K562 (cell line): ENCODE measurements at regions not wholly inside any gene's neighbourhood (a gene's known extent, or its start where the extent isn't known, plus 50 kb on each side); places are given as distances from the start of the nearest gene placed in this dataset.

ENCODE experiments used
- ATAC-seq: fragments of 200-7000 bp; cut with Tn5 transposase; 3 replicates; pipeline ENCODE4 v1.9.1; 2020; ENCODE audit warnings: moderate library complexity
- BruUV-seq: library from RNA; stranded (reverse); fragments of 400-500 nt; replicated peaks from 2 replicates; lab custom pipeline; 2021; lab: Mats Ljungman, UMichigan
- CTCF ChIA-PET: fragments of 300-600 bp; formaldehyde crosslinking; extraction: SDS; loops from one replicate; lab custom pipeline; 2021; ENCODE audit warnings: low intra/inter-chr PET ratio; lab: Yijun Ruan, JAX
- POLR2A ChIA-PET: fragments of 300-600, 350-650 bp; sonication (Branson Sonifier 250); formaldehyde crosslinking; extraction: SDS; loops from one replicate; lab custom pipeline; 2021; ENCODE audit warnings: antibody characterized with exemption, inconsistent platforms; lab: Yijun Ruan, JAX
- DNase-seq, 4 experiments: peaks; one replicate each; pipeline versions ENCODE4 v3.0.0 to v3.0.0-alpha.2; 2011 to 2018; ENCODE audit warnings: low spot score in 3 of 4, mixed read lengths in 3 of 4; ENCODE audit errors: extremely low read depth in 1 of 4
- FAIRE-seq: peaks from 2 replicates; lab custom pipeline; 2011; peaks lifted over from hg19 to GRCh38; lab: Jason Lieb, UNC
- H2AFZ ChIP-seq: 2 replicates; pipeline ENCODE4 v1.6.0; 2011; ENCODE audit warnings: low read depth, low read length, control low read depth, inconsistent platforms
- H3K27ac ChIP-seq: fragments of 200-600 bp; 3 replicates; pipeline ENCODE4 v1.8.0; 2011; ENCODE audit warnings: low read depth, mild to moderate bottlenecking, control low read depth, inconsistent platforms, low read length, moderate library complexity, mixed read lengths; ENCODE audit errors: extremely low read depth
- H3K27me3 ChIP-seq, 2 experiments: fragments of 300-600 bp in 1 of 2; 2 replicates in 1 of 2; 3 replicates in 1 of 2; pipeline versions ENCODE4 v1.6.0 to v1.8.0; 2011; ENCODE audit warnings: inconsistent platforms in 2 of 2, low read length in 2 of 2, mild to moderate bottlenecking in 1 of 2, mixed read lengths in 1 of 2, moderate library complexity in 1 of 2; ENCODE audit not compliant: control insufficient read depth in 2 of 2, insufficient read depth in 2 of 2
- H3K36me3 ChIP-seq: fragments of 300-600 bp; 3 replicates; pipeline ENCODE4 v1.8.0; 2011; ENCODE audit warnings: mild to moderate bottlenecking, low read length, inconsistent platforms; ENCODE audit not compliant: control insufficient read depth, insufficient read depth
- H3K4me1 ChIP-seq, 2 experiments: fragments of 200-600 bp in 1 of 2; replicated peaks in 1 of 2; 2 replicates in 1 of 2; 3 replicates in 1 of 2; pipeline versions ENCODE4 v1.5.1 to v1.8.0; 2011; ENCODE audit warnings: inconsistent platforms in 2 of 2, low read length in 2 of 2, mild to moderate bottlenecking in 1 of 2, mixed read lengths in 1 of 2, moderate library complexity in 1 of 2; ENCODE audit not compliant: control insufficient read depth in 2 of 2, insufficient read depth in 2 of 2
- H3K4me2 ChIP-seq: 2 replicates; pipeline ENCODE4 v1.6.1; 2011; ENCODE audit warnings: low read length, control low read depth, inconsistent platforms, mixed read lengths; ENCODE audit not compliant: insufficient read depth
- H3K4me3 ChIP-seq: fragments of 200-600 bp; sonication (generic), shearing (Covaris generic); 2 replicates; pipeline ENCODE4 v1.5.1; 2016; ENCODE audit warnings: control low read depth, inconsistent platforms
- H3K79me2 ChIP-seq: fragments of 200-600 bp; 3 replicates; pipeline ENCODE4 v1.8.0; 2011; ENCODE audit warnings: low read length, inconsistent platforms; ENCODE audit not compliant: control insufficient read depth, insufficient read depth
- H3K9ac ChIP-seq, 2 experiments: 2 replicates each; pipeline versions ENCODE4 v1.6.0 to v1.6.1; 2011; ENCODE audit warnings: low read depth in 2 of 2, low read length in 2 of 2, control low read depth in 1 of 2, inconsistent platforms in 1 of 2, mild to moderate bottlenecking in 1 of 2, mixed read lengths in 1 of 2; ENCODE audit not compliant: insufficient read depth in 1 of 2
- H3K9me1 ChIP-seq: one replicate; pipeline ENCODE4 v1.6.0; 2011; ENCODE audit warnings: inconsistent platforms, mild to moderate bottlenecking, low read length, moderate library complexity; ENCODE audit not compliant: control insufficient read depth, insufficient read depth
- H3K9me3 ChIP-seq: replicated peaks from 2 replicates; pipeline ENCODE4 v1.5.1; 2011; ENCODE audit warnings: low read depth, low read length, inconsistent platforms; ENCODE audit not compliant: control insufficient read depth, insufficient read depth
- H4K20me1 ChIP-seq: replicated peaks from 2 replicates; pipeline ENCODE4 v1.6.1; 2011; ENCODE audit warnings: low read length, inconsistent platforms, mixed read lengths; ENCODE audit not compliant: control insufficient read depth, insufficient read depth
- BRD4 ChIP-seq: fragments of 200-600 bp; sonication (generic); IDR thresholded peaks from 2 replicates; pipeline ENCODE4 v1.6.1; 2017; ENCODE audit warnings: inconsistent platforms
- FOXP1 ChIP-seq: sonication (generic); formaldehyde crosslinking; IDR thresholded peaks from 2 replicates; pipeline ENCODE4 v1.8.0; 2022; ENCODE audit warnings: mild to moderate bottlenecking, missing genetic modification reagents
- HDAC1 ChIP-seq, 2 experiments: fragments of 450-650 bp; IDR thresholded peaks; 2 replicates each; pipeline ENCODE4 v1.6.1; 2016 to 2017; ENCODE audit warnings: inconsistent platforms in 1 of 2, mild to moderate bottlenecking in 1 of 2, moderate library complexity in 1 of 2
- YY1 ChIP-seq, 3 experiments: IDR thresholded peaks; 2 replicates each; pipeline ENCODE4 v1.6.1; 2011; ENCODE audit warnings: low read length in 2 of 3, mild to moderate bottlenecking in 2 of 3, moderate library complexity in 2 of 3, borderline replicate concordance in 1 of 3, control low read depth in 1 of 3, low read depth in 1 of 3; ENCODE audit not compliant: insufficient read depth in 3 of 3, insufficient replicate concordance in 2 of 3, control insufficient read depth in 1 of 3, insufficient read length in 1 of 3; ENCODE audit errors: extremely low read depth in 1 of 3
- ZNF165 ChIP-seq: fragments of 250-450 bp; sonication (Bioruptor Pico); IDR thresholded peaks from 2 replicates; pipeline ENCODE4 v1.4.0; 2020; ENCODE audit warnings: borderline replicate concordance
- ZNF217 ChIP-seq: sonication (generic); formaldehyde crosslinking; IDR thresholded peaks from 2 replicates; pipeline ENCODE4 v1.8.0; 2022; ENCODE audit warnings: mild to moderate bottlenecking, missing genetic modification reagents
- ZNF274 ChIP-seq: IDR thresholded peaks from 2 replicates; pipeline ENCODE4 v1.6.1; 2011; ENCODE audit warnings: low read depth, mild to moderate bottlenecking, low read length, moderate library complexity, borderline replicate concordance
- WGBS: fragments of 100-300 bp; shearing (Covaris generic); methylation state at CpG from one replicate; pipeline ENCODE4 v1.1.6; 2016; ENCODE audit warnings: low coverage, mixed read lengths; ENCODE audit not compliant: insufficient coverage; ENCODE audit errors: missing lambda C conversion rate; 5-methylcytosine and 5-hydroxymethylcytosine counted together
- in situ Hi-C: fragments of 300-500 bp; cut with MboI; formaldehyde crosslinking; loops from 4 replicates; pipeline ENCODE4 v1.15.0; 2018; ENCODE audit warnings: inconsistent platforms, mixed read lengths
- intact Hi-C: fragments of 100-400 bp; cut with micrococcal nuclease; formaldehyde crosslinking; loops from 2 replicates; pipeline ENCODE4 v1.14.2; 2022

DNA sequence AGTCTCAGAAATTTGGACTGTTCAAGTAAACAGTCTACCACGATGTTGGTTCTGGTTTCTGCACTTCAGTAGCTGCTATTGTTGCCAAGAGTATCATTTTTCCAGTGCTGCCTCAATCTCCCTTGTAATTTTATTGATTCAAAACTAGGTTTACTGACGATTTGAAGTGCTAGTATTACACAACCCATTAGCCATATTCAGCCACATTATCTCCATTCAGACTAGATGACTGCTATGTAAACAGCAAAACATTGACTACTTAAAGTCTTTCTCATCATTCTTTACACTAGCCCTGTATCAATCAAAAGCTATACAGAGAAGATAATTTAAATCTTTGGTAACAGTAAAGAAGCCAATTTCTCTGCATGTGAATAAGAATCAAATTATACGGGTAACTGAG, 102.0 kb upstream of the TSLP start:
- H3K4me1 ChIP-seq: no peaks in the 10 kb centered on the region
- H3K4me3 ChIP-seq: no peak overlapping the region
- ChIA-PET CTCF (no interaction called here), POLR2A (no interaction called here)
- no peaks in the 10 kb centered on the region for H3K9me3 ChIP-seq
- H4K20me1 ChIP-seq: no peaks in the 10 kb centered on the region
- no peak overlapping the region for H3K9ac ChIP-seq
- H3K79me2 ChIP-seq: no peaks in the 10 kb centered on the region
- no TSS peak for BruUV-seq
- ATAC-seq (no peak), DNase-seq (no peak), FAIRE-seq (no peak)
- H2AFZ ChIP-seq: no peak overlapping the region
- H3K4me2 ChIP-seq: no peak overlapping the region
- intact Hi-C loops: no loop called here
- in situ Hi-C loops: no loop called here
- no peaks in the 10 kb centered on the region for H3K36me3 ChIP-seq
- H3K27me3 ChIP-seq: no peaks in the 10 kb centered on the region
- H3K27ac ChIP-seq: no peak overlapping the region
- TF ChIP-seq BRD4: no peak
- TF ChIP-seq FOXP1 (CRISPR knock-in tag): no peak
- TF ChIP-seq ZNF165 (CRISPR knock-in tag): no peak
- no peak for TF ChIP-seq HDAC1 (IDR thresholded peaks at IDR 0.05)
- TF ChIP-seq ZNF274: no peak
- TF ChIP-seq ZNF217 (CRISPR knock-in tag): no peak
- no peak for TF ChIP-seq YY1 (IDR thresholded peaks at IDR 0.05; ENCODE audit: borderline replicate concordance in 1 of 3, control insufficient read depth in 1 of 3, extremely low read depth in 1 of 3, insufficient read depth in 3 of 3, insufficient read length in 1 of 3, insufficient replicate concordance in 2 of 3, low read depth in 1 of 3, low read length in 2 of 3)
- TF ChIP-seq, all 486 proteins: peak for 0
- 3% methylated on average over 3 of the region's 3 CpGs for WGBS
- no peaks in the 10 kb centered on the region for H3K9me1 ChIP-seq
